Inflammatory macrophage treated with lipopolysaccharide for 4 hours (primary cell): ENCODE measurements at regions not wholly inside any gene's neighbourhood (a gene's known extent, or its start where the extent isn't known, plus 50 kb on each side); places are given as distances from the start of the nearest gene placed in this dataset.
"Not testable (repeated sequence)": the region's sequence is repeated elsewhere in the genome, so short reads cannot be mapped to it uniquely, and the experiment has no call there.

Experiments used
- DNase-seq: peaks from one replicate; pipeline ENCODE4 v3.0.0-alpha.2; 2020

DNA sequence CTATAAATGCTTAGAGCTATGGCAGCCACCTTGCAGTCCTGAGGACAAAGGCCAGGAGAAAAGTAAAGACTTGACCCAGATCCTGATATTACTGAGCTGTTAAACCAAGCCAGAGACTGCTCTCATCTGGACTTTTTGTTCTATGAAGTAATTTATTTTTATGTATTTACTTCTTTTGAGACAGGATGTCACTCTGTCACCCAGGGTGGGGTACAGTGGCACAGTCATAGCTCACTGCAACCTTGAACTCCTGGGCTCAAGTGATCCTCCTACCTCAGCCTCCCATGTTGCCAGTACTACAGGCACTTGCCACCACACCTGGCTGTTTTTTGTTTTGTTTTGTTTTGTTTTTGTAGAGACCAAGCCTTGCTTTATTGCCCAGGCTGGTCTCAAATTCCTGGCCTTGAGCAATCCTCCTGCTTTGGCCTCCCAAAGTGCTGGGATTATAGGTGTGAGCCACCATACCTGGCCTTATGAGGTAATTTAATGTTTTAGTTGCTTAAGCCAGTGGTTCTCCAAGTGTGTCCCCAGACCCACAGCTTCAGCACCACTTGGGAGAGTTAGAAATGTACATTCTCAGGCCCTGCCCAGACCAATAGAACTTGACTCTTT, 112.1 kb downstream of the COPRS start:
- DNase-seq: no peak

DNA sequence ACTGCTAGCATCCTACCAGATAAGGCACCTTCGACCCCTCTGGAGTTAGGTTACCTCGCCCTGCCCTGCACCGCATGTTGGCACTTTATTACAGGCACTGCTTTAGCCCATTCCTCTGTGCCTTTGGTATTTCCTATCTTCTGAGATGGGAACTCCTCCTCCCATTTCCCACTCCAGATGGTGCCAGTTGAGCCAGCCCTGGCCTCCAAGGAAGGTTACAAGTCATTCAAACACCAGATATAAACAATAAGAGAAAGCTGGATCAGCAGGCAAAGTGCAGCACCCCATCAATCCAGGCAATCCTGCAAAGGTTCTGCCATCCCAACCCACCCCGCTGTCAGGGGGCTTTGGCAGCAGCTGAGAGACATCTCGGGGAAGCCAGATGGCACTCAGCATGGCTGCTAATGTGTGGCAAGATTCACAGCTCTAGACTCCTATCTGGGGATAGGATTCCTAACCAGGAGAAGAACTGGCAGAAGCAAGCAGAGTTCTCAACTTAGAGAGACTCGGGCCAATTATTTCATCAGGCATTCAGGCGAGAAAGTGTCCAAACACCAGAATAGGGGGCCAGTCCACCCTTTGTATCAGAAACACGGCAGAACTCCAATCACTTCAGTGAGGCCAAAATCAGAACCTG, 113.0 kb downstream of the COPRS start:
- no peak for DNase-seq

- DNase-seq: no peak
Measured at GRCh38 chr17:31744511-31744951, 114.5 kb downstream of the COPRS start.

- no peak for DNase-seq
Measured at GRCh38 chr17:31743797-31744196, 115.2 kb downstream of the COPRS start.

- DNase-seq: no peak
Measured at GRCh38 chr17:31741371-31741770, 117.7 kb downstream of the COPRS start.

GRCh38 chr17:31740611-31741082, 118.4 kb downstream of the COPRS start:
- no peak for DNase-seq

DNA sequence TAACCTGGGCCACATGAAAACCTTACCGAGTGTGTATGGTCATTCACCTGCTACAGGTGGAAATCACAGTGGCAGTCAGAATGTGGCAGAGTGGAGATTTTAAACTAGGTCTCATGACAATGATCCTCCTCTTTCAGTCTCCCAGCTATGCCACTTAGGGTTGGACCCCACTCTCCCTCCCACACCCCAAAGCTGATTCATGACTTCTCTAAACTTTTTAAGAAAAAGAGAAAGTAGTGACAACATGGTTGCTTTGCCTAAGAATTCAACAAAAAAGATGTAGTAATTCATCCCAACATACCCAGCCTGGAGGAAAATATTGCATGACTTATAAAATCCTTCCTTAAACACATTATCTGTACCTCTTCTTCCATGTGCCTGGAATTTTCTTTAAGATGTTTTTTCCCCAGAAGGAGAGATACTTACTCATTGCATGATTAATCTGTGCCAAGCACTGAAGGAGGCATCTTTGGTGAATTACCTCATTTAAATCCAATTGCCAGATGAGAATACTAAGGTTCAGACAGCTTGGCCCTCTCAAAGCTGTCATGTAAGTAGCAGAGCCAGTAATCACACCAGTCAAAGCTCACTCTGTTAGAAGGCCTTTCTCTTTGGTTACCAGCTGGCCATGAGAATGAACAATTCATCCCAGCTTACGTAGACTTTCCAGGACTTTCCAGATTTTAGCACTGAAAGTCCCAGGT, 119.9 kb downstream of the COPRS start:
- peak; percentile 54 for DNase-seq

GRCh38 chr17:31738488-31738887, 120.6 kb downstream of the COPRS start:
- DNase-seq: no peak

- no peak for DNase-seq
Measured at GRCh38 chr17:31738067-31738466, 121.0 kb downstream of the COPRS start.

DNA sequence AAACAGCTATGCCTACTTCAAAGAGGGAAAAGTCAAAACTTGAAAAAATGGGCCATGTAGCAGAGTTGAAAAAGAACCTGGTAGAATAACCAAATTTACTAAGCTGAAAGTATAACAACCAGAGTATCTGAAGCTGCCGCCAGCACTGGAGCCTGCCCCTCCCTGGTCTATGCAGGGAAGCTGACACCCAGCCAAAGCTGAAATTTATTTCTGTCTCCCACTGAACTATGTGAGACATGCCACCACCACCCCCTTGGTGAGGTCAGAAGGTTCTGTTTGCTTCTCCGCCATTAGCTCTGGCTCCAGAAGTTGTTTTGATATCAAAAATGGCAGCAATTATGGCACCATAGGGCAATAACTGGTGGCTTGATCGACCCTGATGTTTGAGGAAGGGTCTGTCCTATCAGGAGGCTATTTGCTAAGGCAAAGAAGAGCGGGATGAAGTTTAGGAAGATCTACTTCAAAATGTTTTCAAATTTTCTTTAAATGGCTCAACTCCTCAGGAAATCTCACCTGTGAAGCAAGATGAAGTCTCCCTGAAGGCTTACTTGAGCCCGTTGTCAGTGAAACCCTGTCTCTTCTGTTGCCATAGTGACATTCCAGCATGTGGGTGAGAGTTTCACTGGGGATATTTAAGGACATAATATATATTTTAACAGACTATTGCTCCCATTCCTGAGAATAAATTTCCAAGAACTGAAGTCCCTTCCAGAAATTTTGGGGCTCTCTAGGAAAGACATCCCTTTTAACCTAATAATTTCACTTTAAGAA, 122.0 kb downstream of the COPRS start:
- no peak for DNase-seq

- no peak for DNase-seq
Measured at GRCh38 chr17:31733326-31733725, 125.7 kb downstream of the COPRS start.

- DNase-seq: not testable (repeated sequence)
Measured at GRCh38 chr17:31731585-31732154, 127.4 kb downstream of the COPRS start.

DNA sequence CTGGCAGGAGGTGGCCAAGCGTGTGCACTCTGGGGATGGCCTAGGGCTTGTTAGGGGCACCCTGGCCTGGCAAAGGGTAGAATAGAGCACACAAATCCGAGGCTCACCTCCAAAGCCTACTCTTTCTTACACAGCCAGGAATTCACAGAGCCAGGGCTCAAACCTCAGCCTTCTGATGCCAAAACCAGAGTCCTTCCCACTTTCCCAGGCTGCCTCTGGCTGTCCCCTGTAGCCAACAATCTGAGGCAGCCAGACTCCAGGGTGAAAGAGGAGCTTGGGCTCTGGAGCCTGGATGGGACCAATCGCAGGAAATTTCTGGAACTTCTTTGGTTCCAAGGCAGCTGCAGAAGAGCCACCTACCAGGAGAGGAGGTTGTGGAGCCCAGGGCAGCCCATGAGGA, 127.9 kb downstream of the COPRS start:
- DNase-seq: no peak

DNA sequence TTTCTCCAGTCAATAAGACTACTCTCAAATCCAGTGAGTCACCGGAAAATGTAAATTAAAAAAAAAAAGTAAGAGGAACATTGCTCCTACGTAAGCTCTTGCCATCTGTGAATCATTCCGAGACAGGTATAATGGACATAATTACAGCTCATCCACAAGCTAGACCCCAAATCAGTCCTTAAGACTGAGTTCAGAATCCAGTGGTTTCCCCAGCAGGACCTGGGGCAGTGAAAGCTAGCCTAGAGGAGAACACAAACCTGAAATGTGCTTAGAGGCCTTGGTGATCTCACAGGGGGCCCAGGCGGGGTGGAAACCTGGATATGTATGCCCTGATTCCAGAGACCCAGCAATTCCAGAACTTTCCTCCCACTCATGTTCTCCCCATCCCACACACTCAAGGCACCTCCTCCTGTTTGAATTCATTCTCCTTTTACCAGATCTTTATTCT, 132.0 kb downstream of the COPRS start:
- no peak for DNase-seq

DNA sequence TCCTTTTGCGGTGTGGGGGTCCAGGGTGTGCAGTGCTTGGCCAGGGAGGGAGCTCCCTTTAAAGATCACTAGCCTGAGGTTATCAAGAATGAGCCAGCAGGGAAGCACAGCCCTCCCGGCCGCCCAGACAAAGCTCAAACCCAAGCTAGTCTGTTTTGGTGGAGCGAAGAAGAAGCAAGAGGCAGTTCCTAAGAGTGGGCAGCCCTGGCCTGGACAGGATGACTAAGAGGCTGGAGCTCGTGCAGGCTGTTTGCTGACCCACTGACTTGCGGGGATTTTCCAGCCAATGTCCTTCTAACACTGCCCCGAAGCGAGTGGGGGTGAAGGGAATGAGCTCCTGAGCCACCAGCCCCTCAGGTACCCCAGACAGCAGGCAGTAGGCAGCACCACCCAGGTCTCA, 134.4 kb downstream of the COPRS start:
- DNase-seq: peak; percentile 20

DNA sequence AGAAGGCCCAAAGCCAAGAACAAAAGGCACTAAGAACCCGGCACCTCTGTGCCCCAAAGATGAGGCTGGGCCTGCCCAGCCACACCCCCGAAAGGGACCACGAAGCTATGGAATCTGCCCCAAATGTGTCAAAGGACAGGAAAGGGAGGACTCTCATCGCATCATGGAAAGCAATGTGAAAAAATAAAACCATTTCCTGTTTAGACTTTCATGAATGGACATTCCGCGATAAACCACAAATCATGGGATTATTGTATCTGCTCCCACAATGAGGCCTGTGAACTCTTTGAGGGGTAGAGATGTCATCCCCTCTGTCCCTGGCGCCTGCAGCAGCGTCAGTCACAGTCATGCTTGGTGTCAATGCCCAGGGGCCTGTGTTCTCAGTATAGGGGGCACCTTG, 135.0 kb downstream of the COPRS start:
- peak; percentile 8 for DNase-seq

DNA sequence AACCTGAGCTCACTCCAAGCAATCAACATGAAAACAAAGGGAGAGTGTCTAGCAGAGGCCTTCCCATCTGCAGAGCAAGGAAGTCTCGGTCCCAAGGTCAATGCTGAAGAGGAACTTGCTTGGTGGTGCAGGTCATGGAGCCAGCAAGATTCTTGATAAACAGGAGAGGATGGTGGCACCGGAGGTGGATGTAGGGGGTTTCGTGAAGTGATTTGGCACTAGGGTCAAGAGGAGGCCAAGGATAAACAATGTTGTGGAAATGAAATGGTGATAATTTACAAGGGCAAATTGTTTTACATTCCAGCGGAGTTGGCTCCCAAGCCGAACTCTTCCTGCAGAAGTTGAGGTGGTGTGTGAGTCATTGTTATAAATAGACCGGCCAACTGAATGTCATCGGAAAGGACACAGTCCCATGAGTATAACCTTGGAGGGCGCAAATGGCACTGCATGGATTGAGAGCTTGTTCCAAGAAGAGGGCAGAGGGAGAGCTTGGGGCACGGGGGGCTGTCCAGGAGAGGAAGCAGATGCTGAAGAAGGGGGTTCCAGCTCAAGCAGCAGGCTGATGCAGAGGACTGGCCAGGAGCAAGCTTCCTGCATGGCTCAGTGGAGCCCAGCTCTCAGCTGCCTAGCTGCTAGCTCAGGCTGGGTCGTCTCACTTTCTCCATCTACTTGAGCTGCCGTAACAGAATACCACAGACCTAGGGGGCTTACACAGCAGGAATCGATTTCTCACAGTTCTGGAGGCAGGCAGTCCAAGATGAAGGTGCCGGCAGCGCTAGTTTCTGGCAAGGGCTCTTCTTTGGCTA, 136.6 kb downstream of the COPRS start:
- DNase-seq: no peak

DNA sequence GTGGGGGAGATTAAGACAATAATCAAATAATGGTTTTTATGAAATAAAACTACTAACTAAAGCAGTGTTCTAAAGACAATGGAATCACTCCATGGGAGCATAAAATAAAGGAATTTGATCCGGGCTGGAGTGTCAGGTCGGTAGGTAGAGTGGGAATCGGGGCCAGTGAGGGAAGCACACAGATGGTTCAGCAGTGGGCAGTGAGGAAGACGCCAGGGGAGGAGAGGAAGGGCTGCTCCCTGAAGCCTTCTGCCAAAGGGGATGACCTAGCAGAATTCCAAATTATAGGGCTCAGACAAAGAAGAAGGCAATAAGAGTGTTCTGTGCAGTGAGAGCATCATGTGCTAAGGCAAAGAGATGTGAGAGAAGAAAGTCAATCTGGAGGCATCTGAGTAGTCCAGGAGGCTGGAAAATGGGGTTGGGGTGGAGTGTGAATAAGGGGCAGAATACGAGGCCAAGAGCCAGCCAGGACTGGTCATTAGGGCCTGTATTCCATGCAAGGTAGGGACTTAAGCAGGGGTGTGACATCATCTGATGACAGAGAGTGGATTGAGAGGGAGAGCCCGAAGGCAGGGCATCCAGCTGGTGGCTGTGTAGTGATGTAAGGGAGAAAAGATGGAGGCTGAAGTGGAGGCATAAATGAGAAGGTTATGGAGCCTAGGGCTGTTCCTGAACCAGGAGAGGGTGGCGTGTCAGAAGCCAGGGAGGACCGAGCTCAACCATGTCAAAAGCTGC, 137.6 kb downstream of the COPRS start:
- no peak for DNase-seq

- peak; percentile 73 for DNase-seq
Measured at GRCh38 chr17:31717251-31717650, 141.8 kb downstream of the COPRS start.

DNA sequence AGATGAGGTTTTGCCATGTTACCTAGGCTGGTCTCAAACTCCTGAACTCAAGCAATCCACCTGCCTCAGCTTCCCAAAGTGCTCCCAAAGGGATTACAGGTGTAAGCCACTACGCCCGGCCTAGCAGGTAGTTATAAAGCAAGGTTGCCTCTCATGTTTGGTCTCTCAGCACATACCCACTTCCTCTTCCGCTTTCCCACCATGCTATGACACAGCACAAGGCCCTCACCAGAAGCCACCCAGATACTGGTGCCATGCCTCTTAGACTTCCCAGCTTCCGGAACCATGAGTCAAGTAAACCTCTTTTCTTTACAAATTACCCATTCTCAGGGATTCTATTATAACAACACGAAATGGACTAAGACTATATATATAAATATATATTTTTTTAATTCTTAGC, 143.6 kb downstream of the COPRS start:
- DNase-seq: peak; percentile 83

DNA sequence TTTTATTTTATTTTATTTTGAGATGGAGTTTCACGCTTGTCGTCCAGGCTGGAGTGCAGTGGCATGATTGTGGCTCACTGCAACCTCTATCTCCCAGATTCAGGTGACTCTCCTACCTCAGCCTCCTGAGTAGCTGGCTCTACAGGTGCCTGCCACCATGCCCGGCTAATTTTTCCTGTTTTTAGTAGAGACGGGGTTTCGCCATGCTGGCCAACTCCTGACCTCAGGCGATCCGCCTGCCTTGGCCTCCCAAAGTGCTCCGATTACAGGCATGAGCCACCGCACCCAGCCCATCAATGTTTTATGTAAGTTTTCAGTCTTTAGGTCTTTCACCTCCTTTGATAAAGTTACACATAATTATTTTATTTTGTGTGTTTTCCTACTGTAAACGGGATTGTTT, 154.6 kb downstream of the COPRS start:
- no peak for DNase-seq
